Lower leg skin (tissue), 3 donors: ENCODE measurements at regions not wholly inside any gene's neighbourhood (a gene's known extent, or its start where the extent isn't known, plus 50 kb on each side); places are given as distances from the start of the nearest gene placed in this dataset.

Experiments
- CTCF ChIP-seq, 3 donors: fragments of 450-650 bp; IDR thresholded peaks; one replicate each; pipeline ENCODE4 v1.5.1; 2016; ENCODE audit warnings: antibody characterized with exemption in 3 of 3, mild to moderate bottlenecking in 3 of 3, moderate library complexity in 2 of 3
- POLR2A ChIP-seq, 2 donors: fragments of 450-650 bp; IDR thresholded peaks; one replicate each; pipeline ENCODE4 v1.6.1; 2016 to 2017; ENCODE audit warnings: antibody characterized with exemption in 2 of 2, mild to moderate bottlenecking in 1 of 2, moderate library complexity in 1 of 2

GRCh38 chr5:13632676-13633075 is 311.8 kb downstream of the DNAH5 start:
- no peak for TF ChIP-seq CTCF (IDR thresholded peaks at IDR 0.05)
- TF ChIP-seq POLR2A (IDR thresholded peaks at IDR 0.05): no peak
